C4-2B (cell line): ENCODE measurements at regions not wholly inside any gene's neighbourhood (a gene's known extent, or its start where the extent isn't known, plus 50 kb on each side); places are given as distances from the start of the nearest gene placed in this dataset.

ENCODE experiments used
- H3K27ac ChIP-seq: fragments of 450-650 bp; 2 replicates; pipeline ENCODE4 v1.5.1; 2017
- CTCF ChIP-seq: fragments of 450-650 bp; conservative IDR thresholded peaks from 2 replicates; pipeline ENCODE4 v1.5.1; 2017; ENCODE audit warnings: mild to moderate bottlenecking
- ZFX ChIP-seq: fragments of 450-650 bp; IDR thresholded peaks from 2 replicates; pipeline ENCODE4 v1.6.1; 2017

GRCh38 chr10:21214329-21214728 is 311.2 kb downstream of the SKIDA1 start:
- TF ChIP-seq CTCF: no peak
- no peak for TF ChIP-seq ZFX
- H3K27ac ChIP-seq: no peak overlapping the region

GRCh38 chr10:21213381-21213780 is 312.1 kb downstream of the SKIDA1 start:
- no peak overlapping the region for H3K27ac ChIP-seq
- TF ChIP-seq ZFX (no peak), CTCF (no peak)

- no peak overlapping the region for H3K27ac ChIP-seq
These were observed 312.6 kb downstream of the SKIDA1 start for GRCh38 chr10:21212912-21213311.

GRCh38 chr10:21212348-21212747 is 313.1 kb downstream of the SKIDA1 start:
- no peak for TF ChIP-seq ZFX
- TF ChIP-seq CTCF: no peak
- H3K27ac ChIP-seq: no peak overlapping the region

More at GRCh38 chr10:21212912-21213311, 312.6 kb downstream of the SKIDA1 start:
- TF ChIP-seq CTCF (no peak), ZFX (no peak)

GRCh38 chr10:21209495-21209894 is 312.4 kb upstream of the NEBL start:
- TF ChIP-seq CTCF (no peak), ZFX (no peak)

GRCh38 chr10:21208666-21209316 is 311.7 kb upstream of the NEBL start:
- TF ChIP-seq ZFX (no peak), CTCF (no peak)
- no peak overlapping the region for H3K27ac ChIP-seq

More at GRCh38 chr10:21209495-21209894, 312.4 kb upstream of the NEBL start:
- no peak overlapping the region for H3K27ac ChIP-seq

GRCh38 chr10:21207852-21208646 is 310.9 kb upstream of the NEBL start:
- no peak overlapping the region for H3K27ac ChIP-seq
- no peak for TF ChIP-seq CTCF
- TF ChIP-seq ZFX: no peak
